ENCODE measurements at regions not wholly inside any gene's neighbourhood (a gene's known extent, or its start where the extent isn't known, plus 50 kb on each side); places are given as distances from the start of the nearest gene placed in this dataset.

DNA sequence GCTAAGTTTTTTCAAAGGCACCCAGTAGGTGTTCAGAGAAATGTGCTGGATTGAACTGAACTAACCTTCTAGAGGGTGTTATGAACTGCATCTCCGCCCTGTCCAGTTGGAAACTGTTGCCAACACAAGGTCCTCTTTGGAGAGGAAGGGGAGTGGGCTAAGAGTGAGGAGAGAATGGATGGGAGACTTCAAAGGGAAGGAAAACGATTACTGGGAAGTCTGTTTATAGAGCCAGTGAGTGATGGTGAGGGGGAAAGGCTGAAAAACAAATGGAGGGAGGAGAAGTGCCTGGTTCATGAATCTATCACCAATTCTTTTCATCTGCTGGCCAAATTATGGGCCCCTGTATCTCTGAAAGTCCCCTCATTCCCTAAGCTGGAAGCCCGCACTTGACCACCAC, 86.0 kb upstream of the TBX5 start:
- no peak for TF ChIP-seq CTCF (IDR thresholded peaks at IDR 0.05; ENCODE audit: insufficient read depth, low read depth, low read length)
- TF ChIP-seq EZH2 (IDR thresholded peaks at IDR 0.05; ENCODE audit: insufficient read depth, low read length), result no peak

Data from astrocyte (in vitro differentiated cells and primary cell).